Right ventricle myocardium inferior (tissue), 1 donor: ENCODE measurements at regions not wholly inside any gene's neighbourhood (a gene's known extent, or its start where the extent isn't known, plus 50 kb on each side); places are given as distances from the start of the nearest gene placed in this dataset.
"Not testable (repeated sequence)": the region's sequence is repeated elsewhere in the genome, so short reads cannot be mapped to it uniquely, and the experiment has no call there.

Source experiments
- ATAC-seq: fragments of 200-7000 bp; cut with Tn5 transposase; one replicate; pipeline ENCODE4 v1.9.1; 2020; ENCODE audit warnings: mild to moderate bottlenecking, moderate library complexity
- DNase-seq: peaks from one replicate; pipeline ENCODE4 v3.0.0; 2021; ENCODE audit errors: missing footprints
- intact Hi-C: fragments of 100-400 bp; cut with DNase I; formaldehyde crosslinking; loops from one replicate; pipeline ENCODE4 v1.11.0; 2022
- donor health status: DM: no; HTN: yes; CAD: no; lungs with severe emphysema.

GRCh38 chrX:13398839-13399238 is 79.0 kb upstream of the ATXN3L start:
- intact Hi-C loops = no loop called here
- ATAC-seq = no peak
- no peak for DNase-seq

DNA sequence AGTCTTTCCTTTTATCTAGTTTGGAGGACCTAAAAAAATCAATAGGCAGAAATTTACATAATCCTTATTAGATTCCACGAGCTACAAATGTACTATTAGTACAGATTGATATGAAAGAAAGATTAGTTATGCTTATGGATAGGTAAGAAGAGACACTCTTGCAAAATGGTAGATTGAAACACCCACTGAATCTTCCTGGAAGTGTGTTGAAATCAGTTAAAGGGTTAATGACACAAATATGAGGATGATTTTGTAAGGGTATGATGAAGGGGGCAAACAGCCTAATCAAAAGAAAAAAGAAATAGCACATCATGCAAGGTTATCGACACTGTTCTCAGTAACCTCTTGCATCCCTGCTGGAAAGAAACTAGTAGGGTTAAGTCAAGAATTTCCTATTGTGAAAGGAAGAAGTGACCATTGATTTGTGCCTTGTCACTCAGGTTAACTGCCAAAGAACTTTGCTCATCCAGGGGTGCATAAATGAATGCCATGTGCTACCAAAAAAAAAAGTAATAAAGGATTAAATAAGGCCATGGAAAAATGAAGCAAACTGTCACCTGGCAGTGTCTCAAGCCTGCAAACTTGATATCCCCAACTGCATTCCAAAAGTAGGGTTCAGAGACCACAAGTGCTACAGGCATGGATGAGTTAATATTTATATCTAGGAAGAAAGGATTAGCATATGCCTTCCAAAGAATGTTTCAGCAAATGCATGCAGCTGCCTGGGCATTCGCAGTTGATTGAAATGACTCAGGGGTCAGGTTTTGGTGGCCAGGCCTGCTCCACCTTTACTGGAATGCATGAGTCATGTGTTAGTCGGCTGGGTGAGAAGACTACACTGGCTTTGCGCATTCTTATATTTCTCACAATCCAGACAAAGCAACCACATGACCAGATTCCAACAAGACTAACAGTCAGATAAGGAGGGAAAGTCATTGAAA is 78.3 kb upstream of the ATXN3L start:
- intact Hi-C loops = no loop called here
- peak; percentile 57 for ATAC-seq
- no peak for DNase-seq

GRCh38 chrX:13396924-13397323 is 77.1 kb upstream of the ATXN3L start:
- ATAC-seq (no peak), DNase-seq (no peak)
- intact Hi-C loops = no loop called here

DNA sequence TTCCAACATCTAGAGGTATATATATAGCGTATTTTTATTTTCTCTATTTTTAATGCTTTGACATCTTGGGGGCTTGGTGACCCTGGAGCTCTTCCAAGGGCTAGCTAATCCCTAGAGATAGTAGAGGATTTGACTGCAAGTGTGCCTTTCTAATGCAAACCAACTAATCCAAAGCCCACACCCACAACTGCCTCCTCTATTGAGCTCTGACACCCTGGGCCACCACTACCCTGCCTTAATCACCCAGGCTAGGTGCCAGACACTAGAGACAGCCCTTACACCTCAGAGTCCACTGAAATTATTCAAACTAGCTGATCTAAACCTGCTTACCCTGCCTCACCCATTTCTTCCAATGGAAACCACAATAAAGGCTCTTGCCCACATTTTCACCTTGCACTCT is 69.6 kb upstream of the ATXN3L start:
- intact Hi-C loops = no loop called here
- no peak for ATAC-seq
- DNase-seq = no peak

DNA sequence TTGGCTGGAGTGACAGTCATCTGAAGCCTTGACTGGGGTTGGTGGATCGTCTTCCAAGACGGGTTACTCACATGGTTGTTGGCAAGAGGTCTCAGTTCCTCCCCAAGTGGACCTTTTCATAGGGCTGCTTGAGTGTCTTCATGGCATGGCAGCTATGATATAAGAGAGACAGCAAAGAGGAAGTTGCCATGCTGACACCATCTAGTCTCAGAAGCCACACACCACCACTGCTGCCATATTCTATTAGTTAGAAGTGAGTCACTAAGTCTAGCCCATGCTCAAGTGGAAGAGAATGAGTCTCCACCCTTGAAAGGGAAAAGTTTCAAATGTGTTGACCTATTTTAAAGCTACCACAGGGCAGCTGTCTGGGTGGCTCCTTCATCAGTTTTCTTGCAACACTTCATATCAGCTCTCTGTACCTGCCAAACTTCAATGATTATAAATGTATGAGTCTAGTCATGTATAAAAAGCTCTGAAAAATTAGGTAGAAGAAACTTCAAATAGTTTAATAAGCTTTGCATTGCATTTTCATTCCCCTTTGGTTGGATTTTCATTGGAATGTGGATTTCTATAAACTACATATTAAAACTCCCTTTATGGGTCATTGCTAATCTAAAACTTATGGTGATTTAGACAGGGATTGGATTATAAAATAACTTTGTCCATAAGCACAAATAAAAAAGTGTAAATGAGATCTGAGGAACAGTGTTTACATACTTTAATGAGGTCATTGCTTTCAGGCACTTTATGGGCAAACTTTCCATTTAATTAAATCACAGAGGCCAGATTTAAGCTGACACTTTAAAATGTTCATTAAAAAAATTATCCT is 68.0 kb upstream of the ATXN3L start:
- ATAC-seq (no peak), DNase-seq (no peak)
- intact Hi-C loops = no loop called here

DNA sequence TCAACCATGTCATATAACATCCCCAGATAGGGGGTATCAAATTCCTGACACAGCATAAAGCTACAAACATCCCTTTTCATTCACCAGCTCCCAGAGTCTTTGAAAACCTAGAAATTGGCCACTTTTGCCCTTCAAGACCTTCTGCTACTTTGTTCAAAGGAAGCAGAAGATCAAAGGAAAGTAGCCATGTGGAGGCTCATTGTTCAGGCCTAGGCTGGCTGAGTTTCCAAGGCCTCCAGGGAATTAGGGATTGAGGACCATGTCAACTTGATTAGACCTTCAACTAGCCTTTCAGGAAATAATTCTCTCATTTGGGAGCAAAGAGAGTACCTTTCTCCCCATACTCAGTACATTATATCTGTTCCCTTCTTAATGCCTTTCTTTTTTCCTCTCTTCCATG is 66.8 kb upstream of the ATXN3L start:
- DNase-seq (no peak), ATAC-seq (no peak)
- intact Hi-C loops = no loop called here

GRCh38 chrX:13386092-13386491 is 66.2 kb upstream of the ATXN3L start:
- ATAC-seq (no peak), DNase-seq (no peak)
- intact Hi-C loops = no loop called here

DNA sequence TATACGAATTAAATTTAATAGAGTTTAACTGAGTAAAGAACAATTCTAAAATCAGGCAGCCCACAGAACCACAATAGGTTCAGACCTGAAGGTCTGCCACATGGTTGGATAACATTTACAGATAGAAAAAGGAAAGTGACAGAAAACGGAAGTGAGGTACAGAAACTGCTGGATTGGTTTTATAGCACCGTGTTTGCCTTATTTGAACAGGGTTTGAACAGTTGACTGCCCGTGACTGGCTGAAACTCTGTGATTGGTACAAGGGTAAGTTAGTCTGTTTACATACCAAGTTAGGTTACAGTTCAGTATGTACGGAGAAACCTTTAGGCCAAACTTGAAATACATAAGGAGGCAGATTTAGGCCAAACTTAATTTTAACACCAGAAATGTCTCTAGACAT is 64.1 kb upstream of the ATXN3L start:
- DNase-seq (no peak), ATAC-seq (no peak)
- intact Hi-C loops = no loop called here

DNA sequence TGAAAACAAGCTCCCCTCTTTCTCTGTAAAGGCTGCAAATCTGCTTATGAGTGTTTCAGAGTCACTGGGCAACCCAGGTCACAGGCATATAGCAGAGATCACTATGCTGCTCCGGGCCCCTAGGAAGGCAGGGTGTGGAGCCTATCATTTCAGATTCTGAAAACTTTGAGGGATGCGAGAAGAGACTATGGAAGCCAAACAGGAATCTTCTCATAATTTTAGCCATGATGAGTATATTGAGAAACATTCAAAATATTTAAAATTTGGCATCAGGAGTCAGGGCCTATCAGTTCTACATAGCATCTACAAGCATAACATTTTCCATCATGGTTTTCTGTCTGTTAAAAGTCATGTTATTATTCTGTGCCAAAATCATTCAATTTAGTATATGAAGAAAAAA is 61.7 kb upstream of the ATXN3L start:
- DNase-seq = no peak
- intact Hi-C loops = no loop called here
- ATAC-seq = no peak

- DNase-seq (no peak), ATAC-seq (no peak)
- intact Hi-C loops = no loop called here
Measured at GRCh38 chrX:13380211-13380610, 60.4 kb upstream of the ATXN3L start.

- peak; percentile 23 for ATAC-seq
- intact Hi-C loops, DNase-seq: not testable (repeated sequence)
Measured at GRCh38 chrX:13378562-13379518, 59.0 kb upstream of the ATXN3L start.

GRCh38 chrX:13377550-13377934 is 57.7 kb upstream of the ATXN3L start:
- intact Hi-C loops = no loop called here
- no peak for DNase-seq
- peak; percentile 89 for ATAC-seq

GRCh38 chrX:13376857-13377549 is 57.1 kb upstream of the ATXN3L start:
- ATAC-seq = peak; percentile 60
- intact Hi-C loops = no loop called here

GRCh38 chrX:13375596-13375995 is 55.7 kb upstream of the ATXN3L start:
- ATAC-seq, intact Hi-C loops, DNase-seq: not testable (repeated sequence)

More at GRCh38 chrX:13376857-13377549, 57.1 kb upstream of the ATXN3L start:
- DNase-seq = no peak

DNA sequence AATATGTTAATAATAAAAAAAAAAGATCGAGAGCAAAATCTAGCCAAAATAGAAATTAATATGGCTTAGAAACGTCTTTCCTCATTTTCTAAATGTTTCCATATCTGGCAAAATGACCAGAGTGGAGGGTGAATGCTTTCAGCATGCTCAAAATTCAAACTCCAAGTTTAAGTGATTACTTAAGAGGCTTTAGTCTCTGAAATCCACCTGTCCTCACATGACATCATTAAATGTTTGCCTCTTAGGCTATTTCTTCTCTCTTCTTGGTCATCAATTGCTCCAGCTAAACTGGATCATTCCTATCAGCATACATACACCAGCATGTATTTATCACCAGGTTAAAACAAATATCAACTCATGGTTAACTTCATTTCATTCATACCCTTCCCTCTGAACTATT is 54.5 kb upstream of the ATXN3L start:
- ATAC-seq (no peak), DNase-seq (no peak)
- intact Hi-C loops = no loop called here

GRCh38 chrX:13373431-13374187 is 53.8 kb upstream of the ATXN3L start:
- DNase-seq = no peak
- intact Hi-C loops = no loop called here
- peak; percentile 20 for ATAC-seq

DNA sequence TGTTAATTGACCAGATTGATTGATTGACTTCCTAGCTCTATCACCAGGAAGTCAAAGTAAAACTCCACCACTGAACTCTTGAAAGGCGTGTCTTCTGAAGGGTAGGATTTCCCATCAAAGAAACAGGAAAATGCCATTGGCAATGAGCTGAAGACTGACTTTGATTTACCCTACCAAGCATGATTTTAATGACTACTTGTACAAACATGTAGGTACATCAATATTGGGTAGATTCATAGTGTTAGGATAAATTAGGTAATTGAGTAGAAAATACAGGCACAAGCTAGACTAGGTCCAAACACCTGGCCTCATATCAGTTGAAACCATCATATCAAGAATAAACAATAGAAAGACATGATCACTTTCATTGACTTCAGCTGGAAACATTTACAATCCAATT is 53.2 kb upstream of the ATXN3L start:
- intact Hi-C loops = no loop called here
- ATAC-seq = no peak

More for the DNA sequence above, 53.2 kb upstream of the ATXN3L start:
- no peak for DNase-seq
